GM12892 (cell line): ENCODE measurements at regions not wholly inside any gene's neighbourhood (a gene's known extent, or its start where the extent isn't known, plus 50 kb on each side); places are given as distances from the start of the nearest gene placed in this dataset.

Experiments
- POLR2A ChIP-seq: IDR thresholded peaks from 2 replicates; pipeline ENCODE4 v1.6.1; 2011; ENCODE audit warnings: low read depth, low read length, control low read depth
- TAF1 ChIP-seq: IDR thresholded peaks from 2 replicates; pipeline ENCODE4 v1.6.1; 2011; ENCODE audit warnings: low read depth, mild to moderate bottlenecking, control low read depth, low read length, borderline replicate concordance

DNA sequence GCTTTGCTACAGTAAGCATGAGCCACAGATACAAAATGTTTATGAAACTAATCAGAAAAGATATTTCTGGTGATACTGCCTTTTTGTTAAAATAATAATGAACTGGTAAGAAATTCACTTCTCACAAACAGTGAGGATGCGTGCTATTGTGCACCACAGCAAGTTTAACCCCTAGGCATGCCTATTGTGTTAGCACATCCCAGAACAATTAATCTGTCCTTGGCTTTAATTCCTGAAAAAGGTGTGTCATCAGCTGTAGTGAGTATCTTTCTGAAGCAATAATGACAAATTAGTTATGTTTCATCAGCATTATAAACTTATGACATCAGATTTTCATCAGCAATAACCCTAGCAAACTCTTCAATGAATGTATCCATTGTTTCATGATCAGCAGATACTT, 1307.2 kb downstream of the EFNA5 start:
- TF ChIP-seq POLR2A (no peak), TAF1 (no peak)
